GM18511 (cell line): ENCODE measurements at regions not wholly inside any gene's neighbourhood (a gene's known extent, or its start where the extent isn't known, plus 50 kb on each side); places are given as distances from the start of the nearest gene placed in this dataset.
"Not testable (repeated sequence)": the region's sequence is repeated elsewhere in the genome, so short reads cannot be mapped to it uniquely, and the experiment has no call there.

Experiments
- ATAC-seq: cut with Tn5 transposase; IDR thresholded peaks from one replicate; pipeline ENCODE4 v1.9.1; 2021; ENCODE audit warnings: mild to moderate bottlenecking, moderate library complexity; ENCODE audit not compliant: unreplicated experiment

DNA sequence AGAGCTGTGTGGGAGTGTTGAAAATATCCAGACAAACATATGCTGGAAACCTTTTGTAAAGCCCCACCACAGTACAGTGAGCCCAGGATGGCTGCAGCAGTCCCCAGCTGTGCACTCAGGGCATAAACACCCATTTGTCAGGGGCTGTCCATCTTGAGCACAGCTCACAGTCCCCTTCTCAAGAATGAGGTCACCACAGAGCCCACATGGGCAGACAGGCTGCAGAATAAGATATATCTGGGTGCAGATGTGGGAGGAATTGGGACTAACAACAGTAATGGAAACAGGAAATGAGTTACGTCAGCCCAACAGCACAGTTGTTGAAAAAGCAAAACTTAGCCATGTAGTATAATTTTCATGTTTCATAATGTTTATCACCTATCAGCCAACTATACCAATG lies 219.6 kb downstream of the ETAA1 start:
- ATAC-seq = peak; percentile 86

DNA sequence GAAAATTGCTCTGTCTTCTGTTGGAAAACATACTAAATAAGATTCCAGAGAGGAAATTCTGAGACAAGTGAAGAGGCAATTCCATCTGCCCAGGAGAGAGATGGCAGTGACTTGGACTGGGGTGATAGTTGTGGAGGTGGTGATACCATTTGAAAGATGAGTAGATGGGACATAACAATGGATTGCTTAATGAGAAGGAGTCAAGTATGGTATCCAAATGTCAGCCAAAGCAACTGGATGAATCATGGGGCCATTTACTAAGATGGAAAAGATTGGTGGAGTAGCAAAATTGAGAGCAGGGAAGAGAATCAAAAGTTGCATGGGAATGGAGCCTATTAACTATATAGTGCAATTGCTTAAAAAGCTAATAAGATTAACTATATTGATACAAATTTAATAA lies 222.1 kb downstream of the ETAA1 start:
- ATAC-seq = no peak

DNA sequence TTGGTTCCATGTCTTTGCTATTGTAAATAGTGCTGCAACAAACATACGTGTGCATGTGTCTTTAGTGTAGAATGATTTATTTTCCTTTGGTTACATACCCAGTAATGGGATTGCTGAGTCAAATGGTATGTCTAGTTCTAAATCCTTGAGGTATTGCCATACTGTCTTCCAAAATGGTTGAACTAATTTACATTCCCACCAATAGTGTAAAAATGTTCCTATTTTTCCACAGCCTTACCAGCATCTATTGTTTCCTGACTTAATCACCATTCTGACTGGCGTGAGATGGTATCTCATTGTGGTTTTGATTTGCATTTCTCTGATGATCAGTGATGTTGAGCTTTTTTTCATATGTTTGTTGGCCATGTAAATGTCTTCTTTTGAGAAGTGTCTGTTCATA lies 226.6 kb downstream of the ETAA1 start:
- not testable (repeated sequence) for ATAC-seq

GRCh38 chr2:67625178-67625577 lies 228.0 kb downstream of the ETAA1 start:
- ATAC-seq = no peak

DNA sequence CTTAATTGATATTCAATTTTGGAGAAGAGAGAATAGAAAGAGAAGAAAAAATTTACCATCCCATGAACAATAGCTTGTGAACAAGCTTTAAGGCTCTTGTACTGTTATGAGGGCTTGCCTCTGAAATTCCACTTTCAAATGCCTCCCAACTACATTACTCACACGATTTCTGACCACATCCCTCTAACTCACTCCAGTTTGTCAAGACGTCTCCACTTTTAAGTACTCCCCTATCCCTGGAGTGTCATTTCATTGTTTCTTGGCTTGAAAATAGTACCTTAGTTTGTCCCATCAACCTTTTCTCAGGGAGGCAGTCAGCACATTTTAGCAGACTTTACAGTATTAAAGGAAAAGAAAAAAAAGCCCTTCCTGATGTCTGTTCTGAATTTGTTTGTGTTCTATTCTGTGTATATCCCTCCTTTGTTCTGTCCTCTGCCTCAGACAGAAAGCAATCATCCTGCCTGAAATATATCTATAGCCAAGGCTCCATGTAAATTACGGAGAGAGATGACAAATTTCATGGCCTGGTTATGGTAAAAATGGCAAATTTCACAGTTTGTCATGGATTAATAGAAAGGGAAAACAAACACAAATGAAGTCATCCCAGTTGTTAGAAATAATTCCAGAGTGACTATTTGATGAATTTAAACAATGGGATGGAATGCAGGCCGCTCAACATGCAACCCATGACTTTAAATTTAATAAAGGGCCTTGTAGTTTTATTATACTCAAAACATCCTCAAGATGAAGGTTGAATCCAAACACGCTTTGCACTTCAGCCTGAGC lies 228.8 kb downstream of the ETAA1 start:
- no peak for ATAC-seq

DNA sequence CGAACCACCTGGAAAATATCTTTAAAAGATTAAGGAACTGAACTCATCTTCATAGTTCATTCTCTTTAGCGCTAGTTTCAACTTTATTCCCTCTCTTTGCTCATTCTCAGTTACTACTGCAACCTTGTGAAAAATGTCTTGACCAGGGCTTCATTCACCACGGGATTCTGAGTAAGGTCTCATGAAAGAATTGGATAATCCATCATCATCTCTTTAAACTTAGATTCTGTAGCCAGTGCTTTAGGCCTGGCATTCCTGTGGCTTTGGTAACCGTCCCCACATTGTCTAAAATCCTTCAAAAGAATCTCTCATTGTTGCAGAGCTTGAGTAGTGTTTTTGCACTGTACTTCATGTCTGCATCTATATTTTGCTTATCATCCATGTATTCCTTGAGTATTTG lies 229.5 kb downstream of the ETAA1 start:
- no peak for ATAC-seq

GRCh38 chr2:67627456-67628207 lies 230.5 kb downstream of the ETAA1 start:
- ATAC-seq = no peak

GRCh38 chr2:67628892-67629291 lies 231.8 kb downstream of the ETAA1 start:
- ATAC-seq = no peak

DNA sequence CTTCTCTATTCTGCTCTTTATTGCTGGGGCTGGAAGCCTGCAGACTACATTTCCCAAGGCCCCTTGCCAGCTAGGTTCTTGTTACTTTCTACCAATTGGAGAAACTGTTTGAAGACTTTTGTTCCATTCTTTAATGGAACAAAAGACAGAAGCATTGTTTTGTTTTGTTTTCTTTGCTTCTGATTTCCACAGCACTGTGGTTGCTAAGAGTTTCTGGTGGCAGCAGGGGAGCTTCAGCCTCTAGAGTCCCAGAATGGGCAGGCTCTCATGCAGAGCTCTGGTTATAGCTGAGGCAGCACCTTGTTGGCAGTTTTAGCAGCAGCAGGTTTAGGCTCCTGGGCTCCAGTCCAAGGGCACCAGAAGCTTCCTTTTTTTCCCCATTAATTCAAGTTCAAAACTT lies 234.3 kb downstream of the ETAA1 start:
- no peak for ATAC-seq

- ATAC-seq = no peak
These were observed 236.2 kb downstream of the ETAA1 start for GRCh38 chr2:67633212-67633856.

- ATAC-seq = no peak
These were observed 241.0 kb downstream of the ETAA1 start for GRCh38 chr2:67638146-67638545.

- ATAC-seq = no peak
These were observed 244.3 kb downstream of the ETAA1 start for GRCh38 chr2:67641312-67642045.

GRCh38 chr2:67642046-67642382 lies 244.9 kb downstream of the ETAA1 start:
- no peak for ATAC-seq

- no peak for ATAC-seq
These were observed 245.8 kb downstream of the ETAA1 start for GRCh38 chr2:67642961-67643360.

- ATAC-seq = no peak
These were observed 248.4 kb downstream of the ETAA1 start for GRCh38 chr2:67645280-67646138.

DNA sequence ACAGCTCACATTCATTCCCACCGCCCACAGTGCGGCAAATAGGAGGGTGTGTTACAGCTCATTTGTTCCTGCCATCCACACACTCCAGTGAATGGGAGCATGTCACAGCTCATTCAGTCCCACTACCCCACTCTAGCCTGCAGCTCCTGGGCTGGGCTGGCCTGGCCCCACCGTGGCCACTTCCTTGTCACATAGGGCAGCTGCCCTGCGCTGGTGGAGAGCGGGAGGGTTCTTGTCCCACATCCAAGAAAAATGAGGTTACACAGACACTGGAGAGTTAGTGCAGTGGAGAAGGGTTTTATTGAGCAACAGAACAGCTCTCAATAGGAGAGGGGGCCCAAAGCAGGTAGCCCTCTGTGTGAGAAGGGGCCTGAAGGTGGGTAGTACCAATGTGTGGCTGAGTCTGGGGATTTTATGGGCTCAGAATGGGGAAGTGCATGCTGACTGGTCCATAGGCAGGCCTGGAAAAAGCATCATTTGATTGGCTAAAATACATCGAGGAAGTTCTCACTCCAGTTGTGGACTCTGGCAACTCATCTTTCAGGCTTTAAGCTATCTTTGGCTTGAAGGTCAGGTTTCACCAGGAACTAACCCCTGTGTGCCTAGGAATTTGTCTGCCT lies 249.7 kb downstream of the ETAA1 start:
- no peak for ATAC-seq

DNA sequence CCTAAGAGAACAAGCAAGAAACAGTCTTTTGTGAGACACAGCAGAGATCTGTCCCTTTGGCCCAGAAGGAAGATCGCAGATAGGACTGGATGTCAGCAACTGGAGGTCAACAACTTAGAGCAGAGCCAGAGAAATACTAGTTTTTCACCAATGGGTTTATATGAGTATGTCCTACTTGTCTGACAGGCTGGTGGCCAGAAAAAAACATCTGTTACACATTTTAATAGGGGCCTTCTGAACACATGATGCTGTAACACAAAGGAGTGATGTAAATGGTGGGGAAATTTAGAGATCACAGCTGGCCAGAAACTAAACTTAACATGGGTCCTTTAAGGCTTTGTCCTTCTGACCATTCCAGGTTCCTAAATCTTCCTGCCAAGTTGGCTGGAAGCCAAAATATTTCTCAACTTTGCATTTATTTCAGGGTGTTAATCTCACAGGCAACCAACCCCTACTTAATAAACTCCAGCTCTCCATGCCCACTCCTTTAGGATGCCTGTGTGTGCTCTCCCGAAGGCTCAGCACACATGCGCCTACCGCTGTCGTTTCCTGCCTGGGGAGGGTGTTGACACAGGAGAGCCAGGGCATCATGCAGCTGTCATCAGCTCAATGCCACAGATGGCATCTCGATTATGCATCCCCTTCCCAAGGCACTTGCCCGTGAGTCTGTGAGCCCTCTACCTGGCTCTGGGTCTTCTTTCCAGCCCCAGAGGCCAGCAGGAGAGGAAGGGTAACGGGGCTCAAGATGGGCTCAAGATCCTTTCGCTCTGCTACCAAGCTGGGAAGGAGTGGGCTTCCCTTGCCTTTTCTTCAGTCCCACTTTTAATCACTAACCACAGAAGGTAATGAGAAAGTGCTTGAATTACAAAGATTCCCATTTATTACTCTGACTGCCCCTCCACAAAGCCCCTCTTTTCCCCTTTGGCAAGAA lies 252.5 kb downstream of the ETAA1 start:
- ATAC-seq = no peak

GRCh38 chr2:67650291-67651133 lies 253.4 kb downstream of the ETAA1 start:
- no peak for ATAC-seq
